IMR-90 (cell line): ENCODE measurements at regions not wholly inside any gene's neighbourhood (a gene's known extent, or its start where the extent isn't known, plus 50 kb on each side); places are given as distances from the start of the nearest gene placed in this dataset.

Source experiments
- ATAC-seq: fragments of 200-7000 bp; cut with Tn5 transposase; 2 replicates; pipeline ENCODE4 v1.9.1; 2020; ENCODE audit warnings: low read depth, mild to moderate bottlenecking, moderate library complexity
- BruUV-seq: library from RNA; stranded (reverse); fragments of 400-500 nt; replicated peaks from 2 replicates; lab custom pipeline; 2021; lab: Mats Ljungman, UMichigan
- CTCF ChIA-PET: fragments of 300-600 bp; formaldehyde crosslinking; extraction: SDS; loops from one replicate; lab custom pipeline; 2021; ENCODE audit warnings: antibody characterized with exemption; lab: Yijun Ruan, JAX
- POLR2A ChIA-PET: fragments of 300-600 bp; sonication (Branson Sonifier 250); formaldehyde crosslinking; loops from one replicate; lab custom pipeline; 2022; ENCODE audit warnings: antibody characterized with exemption; ENCODE audit not compliant: unreplicated experiment; lab: Charles Lee
- DNase-seq: peaks from one replicate; pipeline ENCODE4 v3.0.0; 2013
- H2AFZ ChIP-seq: replicated peaks from 2 replicates; pipeline ENCODE3; 2013; ENCODE audit warnings: low read length, mild to moderate bottlenecking; ENCODE audit not compliant: poor library complexity
- H2AK5ac ChIP-seq: 2 replicates; pipeline ENCODE4 v1.6.1; 2013; ENCODE audit warnings: low read depth, low read length, inconsistent platforms
- H2AK9ac ChIP-seq: replicated peaks from 2 replicates; pipeline ENCODE3; 2013; ENCODE audit warnings: mild to moderate bottlenecking, low read depth, low read length, moderate library complexity; ENCODE audit not compliant: poor library complexity
- H2BK120ac ChIP-seq: 2 replicates; pipeline ENCODE4 v1.6.1; 2013; ENCODE audit warnings: low read depth, low read length, inconsistent platforms
- H2BK15ac ChIP-seq: 3 replicates; pipeline ENCODE4 v1.6.1; 2013; ENCODE audit warnings: low read depth, low read length, inconsistent platforms
- H2BK20ac ChIP-seq: 2 replicates; pipeline ENCODE4 v1.6.1; 2013; ENCODE audit warnings: low read depth, mild to moderate bottlenecking, inconsistent platforms, low read length, moderate library complexity
- H2BK5ac ChIP-seq: 2 replicates; pipeline ENCODE4 v1.6.1; 2013; ENCODE audit warnings: mild to moderate bottlenecking, low read depth, low read length, inconsistent platforms; ENCODE audit not compliant: poor library complexity, severe bottlenecking
- H3K14ac ChIP-seq: replicated peaks from 2 replicates; pipeline ENCODE4 v1.6.1; 2013; ENCODE audit warnings: low read depth, low read length, inconsistent platforms
- H3K18ac ChIP-seq: 2 replicates; pipeline ENCODE4 v1.6.1; 2013; ENCODE audit warnings: low read depth, low read length, control low read depth
- H3K23ac ChIP-seq: 2 replicates; pipeline ENCODE4 v1.6.1; 2013; ENCODE audit warnings: low read depth, low read length, inconsistent platforms
- H3K27ac ChIP-seq: 2 replicates; pipeline ENCODE4 v1.5.1; 2013; ENCODE audit warnings: mild to moderate bottlenecking, control low read depth, low read length; ENCODE audit not compliant: insufficient read depth
- H3K27me3 ChIP-seq: 2 replicates; pipeline ENCODE4 v1.6.1; 2013; ENCODE audit warnings: low read length; ENCODE audit not compliant: control insufficient read depth, insufficient read depth
- H3K36me3 ChIP-seq: 2 replicates; pipeline ENCODE4 v1.6.1; 2013; ENCODE audit warnings: low read length, mixed read lengths; ENCODE audit not compliant: control insufficient read depth, insufficient read depth
- H3K4ac ChIP-seq: 2 replicates; pipeline ENCODE4 v1.6.1; 2013; ENCODE audit warnings: low read depth, low read length, inconsistent platforms
- H3K4me1 ChIP-seq: 2 replicates; pipeline ENCODE4 v1.6.1; 2013; ENCODE audit warnings: low read length, mixed read lengths; ENCODE audit not compliant: control insufficient read depth, insufficient read depth
- H3K4me2 ChIP-seq: 2 replicates; pipeline ENCODE4 v1.6.1; 2013; ENCODE audit warnings: low read depth, mild to moderate bottlenecking, control low read depth, low read length, moderate library complexity
- H3K4me3 ChIP-seq: 2 replicates; pipeline ENCODE4 v1.5.1; 2013; ENCODE audit warnings: low read depth, mild to moderate bottlenecking, control low read depth, low read length, moderate library complexity; ENCODE audit not compliant: insufficient read depth
- H3K56ac ChIP-seq: 2 replicates; pipeline ENCODE4 v1.6.1; 2013; ENCODE audit warnings: low read length, inconsistent platforms; ENCODE audit not compliant: insufficient read depth; ENCODE audit errors: extremely low read depth
- H3K79me1 ChIP-seq, 2 experiments: 2 replicates each; pipeline ENCODE4 v1.6.1; 2013; ENCODE audit warnings: low read length in 2 of 2, inconsistent platforms in 1 of 2, low read depth in 1 of 2
- H3K9ac ChIP-seq: 2 replicates; pipeline ENCODE4 v1.6.1; 2013; ENCODE audit warnings: low read depth, low read length, control low read depth
- H3K9me1 ChIP-seq: 2 replicates; pipeline ENCODE4 v1.6.1; 2013; ENCODE audit warnings: low read length, inconsistent platforms; ENCODE audit not compliant: insufficient read depth
- H3K9me3 ChIP-seq: 2 replicates; pipeline ENCODE4 v1.6.1; 2013; ENCODE audit warnings: low read length; ENCODE audit not compliant: control insufficient read depth, insufficient read depth
- H4K20me1 ChIP-seq: 2 replicates; pipeline ENCODE4 v1.6.1; 2013; ENCODE audit warnings: low read length, inconsistent platforms; ENCODE audit not compliant: insufficient read depth
- H4K5ac ChIP-seq: 2 replicates; pipeline ENCODE4 v1.6.1; 2013; ENCODE audit warnings: mild to moderate bottlenecking, low read depth, low read length, control low read depth
- H4K8ac ChIP-seq, 2 experiments: 2 replicates each; pipeline ENCODE4 v1.6.1; 2013; ENCODE audit warnings: low read depth in 2 of 2, low read length in 2 of 2, control low read depth in 1 of 2, inconsistent platforms in 1 of 2
- H4K91ac ChIP-seq: 2 replicates; pipeline ENCODE4 v1.6.1; 2013; ENCODE audit warnings: low read depth, low read length, inconsistent platforms; ENCODE audit not compliant: insufficient read depth
- CEBPB ChIP-seq: IDR thresholded peaks from 2 replicates; pipeline ENCODE4 v1.6.1; 2012; ENCODE audit warnings: low read depth, low read length, improper control_type of control experiment
- CHD1 ChIP-seq: IDR thresholded peaks from 2 replicates; pipeline ENCODE4 v1.6.1; 2012; ENCODE audit warnings: low read depth, low read length, improper control_type of control experiment
- MAZ ChIP-seq: IDR thresholded peaks from 2 replicates; pipeline ENCODE4 v1.6.1; 2012; ENCODE audit warnings: low read depth, mild to moderate bottlenecking, low read length, improper control_type of control experiment, moderate library complexity, borderline replicate concordance
- MXI1 ChIP-seq: IDR thresholded peaks from 2 replicates; pipeline ENCODE4 v1.6.1; 2012; ENCODE audit warnings: low read depth, mild to moderate bottlenecking, low read length, moderate library complexity, borderline replicate concordance
- POLR2A ChIP-seq: IDR thresholded peaks from 2 replicates; pipeline ENCODE4 v1.6.1; 2012; ENCODE audit warnings: mild to moderate bottlenecking, low read depth, low read length
- RAD21 ChIP-seq: IDR thresholded peaks from 2 replicates; pipeline ENCODE4 v1.6.1; 2012; ENCODE audit warnings: low read length, improper control_type of control experiment
- RCOR1 ChIP-seq: IDR thresholded peaks from 2 replicates; pipeline ENCODE4 v1.6.1; 2012; ENCODE audit warnings: mild to moderate bottlenecking, low read length, improper control_type of control experiment; ENCODE audit not compliant: insufficient replicate concordance
- RFX5 ChIP-seq: IDR thresholded peaks from 2 replicates; pipeline ENCODE4 v1.8.0; 2012; ENCODE audit warnings: low read depth, mild to moderate bottlenecking, low read length, moderate library complexity
- SMC3 ChIP-seq: fragments of 150-350 bp; IDR thresholded peaks from 2 replicates; pipeline ENCODE4 v1.6.1; 2016; ENCODE audit warnings: low read depth, mild to moderate bottlenecking, antibody characterized with exemption, low read length, moderate library complexity
- USF2 ChIP-seq: fragments of 150-350 bp; IDR thresholded peaks from 2 replicates; pipeline ENCODE4 v1.6.1; 2017; ENCODE audit warnings: mild to moderate bottlenecking, antibody characterized with exemption, low read length, low read depth
- dilution Hi-C: fragments of 300-500 bp; cut with HindIII; formaldehyde crosslinking; loops from one replicate; pipeline ENCODE4 v1.14.3; 2018; ENCODE audit warnings: low sequenced_read_pairs; ENCODE audit not compliant: unreplicated experiment
- in situ Hi-C: fragments of 300-500 bp; cut with MboI; formaldehyde crosslinking; loops from 3 replicates; pipeline ENCODE4 v1.14.3; 2019; ENCODE audit warnings: low sequenced_read_pairs, inconsistent platforms, mixed read lengths
- intact Hi-C: fragments of 100-400 bp; cut with micrococcal nuclease; formaldehyde crosslinking; loops from 2 replicates; pipeline ENCODE4 v1.10.0; 2022

- TF ChIP-seq MAZ (no peak), RAD21 (no peak), RFX5 (no peak), CEBPB (peak; percentile 97)
These were observed 245.0 kb upstream of the FN1 start (continued) for GRCh38 chr2:215680605-215681598.

DNA sequence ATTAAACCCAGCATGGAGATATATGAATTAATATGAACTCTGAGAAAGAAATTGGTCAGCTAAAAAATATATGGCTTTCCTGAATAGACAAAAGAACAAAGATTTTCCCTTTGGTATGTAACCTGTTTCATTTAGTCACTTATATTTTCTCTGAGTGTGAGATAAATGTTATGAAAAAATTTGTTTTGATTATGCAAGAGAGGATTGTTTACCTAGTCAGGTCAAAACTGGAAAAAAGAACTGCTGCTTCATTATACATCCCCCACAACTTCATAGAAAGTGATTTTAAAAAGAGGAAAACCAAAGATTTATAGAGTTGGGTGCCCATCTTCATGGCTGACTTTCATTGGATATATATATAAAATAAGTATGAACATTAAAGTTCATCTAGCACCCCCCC lies 242.2 kb upstream of the FN1 start:
- POLR2A ChIA-PET = no interaction called here
- H4K8ac ChIP-seq = no peak overlapping the region
- dilution Hi-C loops = no loop called here
- no peak overlapping the region for H3K9ac ChIP-seq
- H4K5ac ChIP-seq = no peak overlapping the region
- no peak overlapping the region for H3K4me2 ChIP-seq
- no peak overlapping the region for H3K4me3 ChIP-seq
- ATAC-seq (no peak), DNase-seq (no peak)
- no peaks in the 10 kb centered on the region for H3K79me1 ChIP-seq
- H2AK5ac ChIP-seq = no peak overlapping the region
- H3K18ac ChIP-seq = no peak overlapping the region
- H2BK5ac ChIP-seq = peak overlapping the region; percentile 8
- intact Hi-C loops = no loop called here
- no peaks in the 10 kb centered on the region for H4K20me1 ChIP-seq
- H2BK20ac ChIP-seq = no peak overlapping the region
- H3K27ac ChIP-seq = no peak overlapping the region
- H3K14ac ChIP-seq = no peak overlapping the region
- no peak for TF ChIP-seq RAD21
- no peak for TF ChIP-seq RCOR1
- no peak for TF ChIP-seq MXI1
- no peak for TF ChIP-seq USF2
- TF ChIP-seq SMC3 = no peak
- TF ChIP-seq CHD1 = no peak
- TF ChIP-seq POLR2A = no peak
- no peak overlapping the region for H3K23ac ChIP-seq
- no peaks in the 10 kb centered on the region; the same call in 1 of the 2 replicates for H3K9me1 ChIP-seq
- no peak overlapping the region for H2BK15ac ChIP-seq
- CTCF ChIA-PET = interaction anchor here (0.9 kb wide), 1 partner anchor 125 kb away, joined by 3 read pairs; no protein-coding TSS in a partner anchor
- H3K36me3 ChIP-seq = no peaks in the 10 kb centered on the region
- no TSS peak for BruUV-seq
- no peak overlapping the region for H2AFZ ChIP-seq
- H4K91ac ChIP-seq = no peak overlapping the region
- H3K27me3 ChIP-seq = no peaks in the 10 kb centered on the region
- H3K4me1 ChIP-seq = peaks cover 8% of the 10 kb centered on the region
- H3K56ac ChIP-seq = no peak overlapping the region
- in situ Hi-C loops = no loop called here
- H2BK120ac ChIP-seq = no peak overlapping the region
- no peak overlapping the region for H2AK9ac ChIP-seq
- H3K9me3 ChIP-seq = no peaks in the 10 kb centered on the region
- H3K4ac ChIP-seq = no peak overlapping the region
